DMS53 treated with DMSO at 0.1 percent for 48 hours (cell line): ENCODE measurements at regions not wholly inside any gene's neighbourhood (a gene's known extent, or its start where the extent isn't known, plus 50 kb on each side); places are given as distances from the start of the nearest gene placed in this dataset.
A peak's percentile ranks its signal among the peaks of the same experiment; 100 is the strongest.
"Not testable (repeated sequence)": the region's sequence is repeated elsewhere in the genome, so short reads cannot be mapped to it uniquely, and the experiment has no call there.

Source experiments
- DNase-seq: peaks from one replicate; lab custom pipeline; 2025; ENCODE audit not compliant: unreplicated experiment; lab: John Stamatoyannopoulos, UW

GRCh38 chr10:78207216-78207615, 173.6 kb downstream of the RPS24 start:
- no peak for DNase-seq

GRCh38 chr10:78207776-78208175, 174.1 kb downstream of the RPS24 start:
- DNase-seq = no peak

- no peak for DNase-seq
Measured at GRCh38 chr10:78209970-78210369, 176.3 kb downstream of the RPS24 start.

GRCh38 chr10:78210548-78210947, 176.9 kb downstream of the RPS24 start:
- no peak for DNase-seq

- no peak for DNase-seq
Measured at GRCh38 chr10:78210976-78211375, 177.3 kb downstream of the RPS24 start.

- DNase-seq = peak; percentile 45
Measured at GRCh38 chr10:78211561-78212051, 177.9 kb downstream of the RPS24 start.

- DNase-seq = peak; percentile 15
Measured at GRCh38 chr10:78212060-78212785, 178.6 kb downstream of the RPS24 start.

- DNase-seq = no peak
Measured at GRCh38 chr10:78212786-78213175, 179.1 kb downstream of the RPS24 start.

- no peak for DNase-seq
Measured at GRCh38 chr10:78214955-78215354, 181.3 kb downstream of the RPS24 start.

GRCh38 chr10:78215645-78216044, 182.0 kb downstream of the RPS24 start:
- no peak for DNase-seq

GRCh38 chr10:78217336-78217735, 183.7 kb downstream of the RPS24 start:
- no peak for DNase-seq

- no peak for DNase-seq
Measured at GRCh38 chr10:78218798-78219490, 185.3 kb downstream of the RPS24 start.

GRCh38 chr10:78219568-78219967, 185.9 kb downstream of the RPS24 start:
- DNase-seq = not testable (repeated sequence)

- DNase-seq = no peak
Measured at GRCh38 chr10:78220781-78221180, 187.1 kb downstream of the RPS24 start.

- DNase-seq = peak; percentile 78
Measured at GRCh38 chr10:78222096-78222790, 188.6 kb downstream of the RPS24 start.

GRCh38 chr10:78223088-78223487, 189.4 kb downstream of the RPS24 start:
- no peak for DNase-seq

GRCh38 chr10:78224602-78225001, 190.9 kb downstream of the RPS24 start:
- DNase-seq = no peak

GRCh38 chr10:78225594-78225993, 191.9 kb downstream of the RPS24 start:
- DNase-seq = no peak

GRCh38 chr10:78229489-78229888, 195.8 kb downstream of the RPS24 start:
- no peak for DNase-seq

- DNase-seq = no peak
Measured at GRCh38 chr10:78229950-78230675, 196.4 kb downstream of the RPS24 start.

- DNase-seq = no peak
Measured at GRCh38 chr10:78231327-78231726, 197.7 kb downstream of the RPS24 start.
